CD4-positive, alpha-beta T cell (primary cell): ENCODE measurements at regions not wholly inside any gene's neighbourhood (a gene's known extent, or its start where the extent isn't known, plus 50 kb on each side); places are given as distances from the start of the nearest gene placed in this dataset.

Experiments
- ATAC-seq: fragments of 200-7000 bp; cut with Tn5 transposase; one replicate; pipeline ENCODE4 v1.10.0; 2022; ENCODE audit warnings: mild to moderate bottlenecking; ENCODE audit not compliant: poor library complexity
- CTCF ChIA-PET: fragments of 350-600 bp; sonication (Branson Sonifier 250); formaldehyde crosslinking; loops from one replicate; lab custom pipeline; 2021; ENCODE audit warnings: antibody characterized with exemption, inconsistent platforms; lab: Charles Lee
- POLR2A ChIA-PET: fragments of 350-600 bp; sonication (Branson Sonifier 250); formaldehyde crosslinking; loops from one replicate; lab custom pipeline; 2021; ENCODE audit warnings: antibody characterized with exemption, inconsistent platforms; lab: Charles Lee
- DNase-seq, 14 experiments: peaks; one replicate each; pipeline ENCODE4 v3.0.0-alpha.2; 2013 to 2020; ENCODE audit warnings: mixed read lengths in 2 of 14
- H3K27ac ChIP-seq, 2 donors: one replicate each; pipeline versions ENCODE4 v1.5.1 to v1.7.0; 2013; ENCODE audit warnings: low read length in 2 of 2, low read depth in 1 of 2, mild to moderate bottlenecking in 1 of 2
- H3K27me3 ChIP-seq, 2 experiments: 1 replicate in 1 of 2; 2 replicates in 1 of 2; pipeline versions ENCODE4 v1.6.1 to v1.7.0; 2013; ENCODE audit warnings: low read length in 2 of 2, control low read depth in 1 of 2, mild to moderate bottlenecking in 1 of 2, moderate library complexity in 1 of 2; ENCODE audit not compliant: insufficient read depth in 2 of 2, control insufficient read depth in 1 of 2
- H3K36me3 ChIP-seq: one replicate; pipeline ENCODE4 v1.6.1; 2013; ENCODE audit warnings: low read length, control low read depth; ENCODE audit not compliant: insufficient read depth
- H3K4me1 ChIP-seq: one replicate; pipeline ENCODE4 v1.6.1; 2013; ENCODE audit warnings: low read length, control low read depth; ENCODE audit not compliant: insufficient read depth
- H3K4me3 ChIP-seq: one replicate; pipeline ENCODE4 v1.5.1; 2013; ENCODE audit warnings: mild to moderate bottlenecking, low read length, moderate library complexity
- H3K9me3 ChIP-seq, 2 experiments: 1 replicate in 1 of 2; 2 replicates in 1 of 2; pipeline versions ENCODE4 v1.6.1 to v1.7.0; 2013; ENCODE audit warnings: low read length in 2 of 2, mild to moderate bottlenecking in 2 of 2, control low read depth in 1 of 2, moderate library complexity in 1 of 2; ENCODE audit not compliant: control insufficient read depth in 1 of 2, insufficient read depth in 1 of 2
- H3K27ac Mint-ChIP-seq: one replicate; pipeline ENCODE4 v1.8.0; 2020; ENCODE audit warnings: mixed read lengths
- H3K27me3 Mint-ChIP-seq: one replicate; pipeline ENCODE4 v1.8.0; 2021; ENCODE audit warnings: mixed read lengths
- H3K36me3 Mint-ChIP-seq: one replicate; pipeline ENCODE4 v1.8.0; 2021; ENCODE audit warnings: low read depth, mixed read lengths
- H3K4me1 Mint-ChIP-seq: one replicate; pipeline ENCODE4 v1.8.0; 2021; ENCODE audit warnings: low read depth, mixed read lengths
- H3K4me3 Mint-ChIP-seq: one replicate; pipeline ENCODE4 v1.8.0; 2020; ENCODE audit warnings: mild to moderate bottlenecking, mixed read lengths
- H3K9me3 Mint-ChIP-seq: one replicate; pipeline ENCODE4 v1.8.0; 2020; ENCODE audit warnings: mixed read lengths
- intact Hi-C, 2 experiments: fragments of 100-400 bp; cut with DNase I in 1 of 2; cut with micrococcal nuclease in 1 of 2; formaldehyde crosslinking; loops; one replicate each; pipeline versions ENCODE4 v1.15.1 to v1.9.0; 2023 to 2025; cut with DNase I, micrococcal nuclease
- TF ChIP-seq, protein P1 (sequence below): fragments of 200-600 bp; IDR thresholded peaks from one replicate; pipeline ENCODE4 v1.8.0; 2022; ENCODE audit warnings: antibody characterized with exemption, mild to moderate bottlenecking

DNA sequence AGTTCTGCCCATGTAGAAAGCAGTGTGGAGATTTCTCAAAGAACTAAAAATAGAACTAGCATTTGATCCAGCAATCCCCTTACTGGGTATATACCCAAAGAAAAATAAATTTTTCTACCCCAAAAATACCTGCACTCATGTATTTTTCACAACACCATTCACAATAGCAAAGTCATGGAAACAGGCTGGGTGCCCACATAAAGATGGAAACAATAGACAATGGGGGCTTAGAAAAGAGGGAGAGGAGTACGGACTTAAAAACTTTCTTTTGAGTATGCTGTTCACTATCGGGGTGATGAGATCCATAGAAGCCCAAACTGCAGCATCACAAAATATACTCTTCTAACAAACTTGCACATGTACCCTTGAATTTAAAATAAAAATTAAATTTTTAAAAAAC is 345.1 kb upstream of the CCDC54 start:
- intact Hi-C loops = no loop called here
- no peak overlapping the region for H3K4me3 ChIP-seq
- no peaks in the 10 kb centered on the region for H3K27me3 ChIP-seq
- H3K4me1 Mint-ChIP-seq = no peaks in the 10 kb centered on the region
- ChIA-PET CTCF (no interaction called here), POLR2A (no interaction called here)
- H3K9me3 Mint-ChIP-seq = peaks cover 10% of the 10 kb centered on the region
- no peak overlapping the region for H3K27ac ChIP-seq
- H3K9me3 ChIP-seq = no peaks in the 10 kb centered on the region
- no peak overlapping the region for H3K4me3 Mint-ChIP-seq
- no peaks in the 10 kb centered on the region for H3K36me3 ChIP-seq
- no peak for DNase-seq
- TF ChIP-seq, protein P1, sequence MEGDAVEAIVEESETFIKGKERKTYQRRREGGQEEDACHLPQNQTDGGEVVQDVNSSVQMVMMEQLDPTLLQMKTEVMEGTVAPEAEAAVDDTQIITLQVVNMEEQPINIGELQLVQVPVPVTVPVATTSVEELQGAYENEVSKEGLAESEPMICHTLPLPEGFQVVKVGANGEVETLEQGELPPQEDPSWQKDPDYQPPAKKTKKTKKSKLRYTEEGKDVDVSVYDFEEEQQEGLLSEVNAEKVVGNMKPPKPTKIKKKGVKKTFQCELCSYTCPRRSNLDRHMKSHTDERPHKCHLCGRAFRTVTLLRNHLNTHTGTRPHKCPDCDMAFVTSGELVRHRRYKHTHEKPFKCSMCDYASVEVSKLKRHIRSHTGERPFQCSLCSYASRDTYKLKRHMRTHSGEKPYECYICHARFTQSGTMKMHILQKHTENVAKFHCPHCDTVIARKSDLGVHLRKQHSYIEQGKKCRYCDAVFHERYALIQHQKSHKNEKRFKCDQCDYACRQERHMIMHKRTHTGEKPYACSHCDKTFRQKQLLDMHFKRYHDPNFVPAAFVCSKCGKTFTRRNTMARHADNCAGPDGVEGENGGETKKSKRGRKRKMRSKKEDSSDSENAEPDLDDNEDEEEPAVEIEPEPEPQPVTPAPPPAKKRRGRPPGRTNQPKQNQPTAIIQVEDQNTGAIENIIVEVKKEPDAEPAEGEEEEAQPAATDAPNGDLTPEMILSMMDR = no peak
- H3K27ac Mint-ChIP-seq = no peak overlapping the region
- ATAC-seq = no peak
- no peaks in the 10 kb centered on the region for H3K4me1 ChIP-seq
- no peaks in the 10 kb centered on the region for H3K36me3 Mint-ChIP-seq
- H3K27me3 Mint-ChIP-seq = peaks cover 12% of the 10 kb centered on the region

DNA sequence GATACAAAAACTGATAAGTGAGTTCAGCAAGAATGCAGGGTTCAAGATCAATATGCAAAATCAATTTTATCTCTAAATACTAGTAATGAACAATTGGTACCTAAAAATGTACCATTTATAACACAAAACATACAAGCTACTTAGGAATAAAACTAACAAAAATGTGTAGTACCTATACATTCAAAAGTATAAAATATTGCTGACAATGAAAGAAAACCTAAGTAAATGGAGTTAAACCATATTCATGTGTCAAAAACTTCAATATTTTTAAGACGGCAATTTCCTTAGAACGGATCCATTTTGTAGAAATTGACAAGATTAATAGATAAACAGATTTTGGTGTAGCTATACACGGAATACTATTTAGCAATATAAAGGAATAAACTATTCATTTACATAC is 343.1 kb upstream of the CCDC54 start:
- Mint-ChIP-seq H3K4me1 (no peaks in the 10 kb centered on the region), H3K27me3 (no peaks in the 10 kb centered on the region), H3K36me3 (no peaks in the 10 kb centered on the region), H3K4me3 (no peak overlapping the region), H3K9me3 (peaks cover 10% of the 10 kb centered on the region), H3K27ac (no peak overlapping the region)
- Histone ChIP-seq H3K27me3 (no peaks in the 10 kb centered on the region), H3K4me1 (no peaks in the 10 kb centered on the region), H3K27ac (no peak overlapping the region), H3K36me3 (no peaks in the 10 kb centered on the region), H3K4me3 (no peak overlapping the region), H3K9me3 (no peaks in the 10 kb centered on the region)
- intact Hi-C loops = no loop called here
- POLR2A ChIA-PET = no interaction called here
- DNase-seq = no peak
- TF ChIP-seq, protein P1 = no peak
- no peak for ATAC-seq
- CTCF ChIA-PET = no interaction called here

DNA sequence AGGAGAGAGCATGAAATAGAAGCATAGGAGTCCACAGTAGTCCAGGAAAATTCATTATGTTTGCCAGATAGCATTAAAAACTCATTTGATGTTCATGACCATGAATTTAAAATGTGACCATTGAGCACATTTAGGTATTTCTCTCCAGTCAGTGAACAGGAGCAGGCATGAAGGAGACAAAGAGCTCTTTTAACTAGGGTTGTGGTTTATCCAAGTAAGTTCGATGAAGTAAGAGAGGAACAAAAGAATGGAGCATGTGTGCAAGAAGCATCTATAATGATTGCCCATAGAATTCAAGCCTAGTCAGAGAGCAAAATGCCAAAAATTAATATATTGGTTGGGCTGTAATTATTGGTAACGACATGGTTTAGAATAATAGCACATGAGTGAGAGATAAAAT is 342.1 kb upstream of the CCDC54 start:
- Mint-ChIP-seq H3K4me1 (no peaks in the 10 kb centered on the region), H3K36me3 (no peaks in the 10 kb centered on the region), H3K27me3 (no peaks in the 10 kb centered on the region), H3K4me3 (no peak overlapping the region), H3K27ac (no peak overlapping the region), H3K9me3 (peaks cover 10% of the 10 kb centered on the region)
- H3K4me1 ChIP-seq = no peaks in the 10 kb centered on the region
- ATAC-seq = no peak
- TF ChIP-seq, protein P1 = no peak
- intact Hi-C loops = no loop called here
- POLR2A ChIA-PET = no interaction called here
- H3K27ac ChIP-seq = no peak overlapping the region
- H3K9me3 ChIP-seq = no peaks in the 10 kb centered on the region
- CTCF ChIA-PET = no interaction called here
- no peak for DNase-seq
- H3K36me3 ChIP-seq = no peaks in the 10 kb centered on the region
- no peaks in the 10 kb centered on the region for H3K27me3 ChIP-seq
- H3K4me3 ChIP-seq = no peak overlapping the region
